ENCODE measurements at regions not wholly inside any gene's neighbourhood (a gene's known extent, or its start where the extent isn't known, plus 50 kb on each side); places are given as distances from the start of the nearest gene placed in this dataset.

GRCh38 chr5:86314951-86315350 is 302.8 kb upstream of the COX7C start:
- H3K9me3 Mint-ChIP-seq: peaks cover 6% of the 10 kb centered on the region
- H3K36me3 Mint-ChIP-seq: no peaks in the 10 kb centered on the region
- DNase-seq (ENCODE audit: low spot score) (no peak), ATAC-seq (no peak)
- no peak overlapping the region for H3K27ac Mint-ChIP-seq
- H3K4me1 Mint-ChIP-seq (ENCODE audit: low read depth in 2 of 2): no peaks in the 10 kb centered on the region
- H3K27me3 Mint-ChIP-seq: no peaks in the 10 kb centered on the region
- H3K4me3 Mint-ChIP-seq: no peak overlapping the region

- Mint-ChIP-seq H3K27ac (no peak overlapping the region), H3K9me3 (peaks cover 4% of the 10 kb centered on the region), H3K4me3 (no peak overlapping the region), H3K4me1 (ENCODE audit: low read depth in 2 of 2) (no peaks in the 10 kb centered on the region), H3K27me3 (no peaks in the 10 kb centered on the region), H3K36me3 (no peaks in the 10 kb centered on the region)
- ATAC-seq (no peak), DNase-seq (ENCODE audit: low spot score) (no peak)
These were observed 297.5 kb upstream of the COX7C start for GRCh38 chr5:86320266-86320665.

- no peaks in the 10 kb centered on the region for H3K27me3 Mint-ChIP-seq
- no peak overlapping the region for H3K27ac Mint-ChIP-seq
- ATAC-seq (no peak), DNase-seq (ENCODE audit: low spot score) (no peak)
- no peak overlapping the region for H3K4me3 Mint-ChIP-seq
- no peaks in the 10 kb centered on the region for H3K36me3 Mint-ChIP-seq
- H3K9me3 Mint-ChIP-seq: peaks cover 10% of the 10 kb centered on the region
- no peaks in the 10 kb centered on the region for H3K4me1 Mint-ChIP-seq (ENCODE audit: low read depth in 2 of 2)
These were observed 288.4 kb upstream of the COX7C start for GRCh38 chr5:86329318-86329717.

GRCh38 chr5:86330736-86331135 is 287.0 kb upstream of the COX7C start:
- H3K27ac Mint-ChIP-seq: no peak overlapping the region
- H3K36me3 Mint-ChIP-seq: no peaks in the 10 kb centered on the region
- ATAC-seq: no peak
- H3K4me1 Mint-ChIP-seq (ENCODE audit: low read depth in 2 of 2): no peaks in the 10 kb centered on the region
- H3K9me3 Mint-ChIP-seq: peaks cover 10% of the 10 kb centered on the region
- no peak overlapping the region for H3K4me3 Mint-ChIP-seq
- no peaks in the 10 kb centered on the region for H3K27me3 Mint-ChIP-seq
- DNase-seq (ENCODE audit: low spot score): no peak

- no peak for ATAC-seq
- no peaks in the 10 kb centered on the region for H3K36me3 Mint-ChIP-seq
- H3K27ac Mint-ChIP-seq: no peak overlapping the region
- no peaks in the 10 kb centered on the region for H3K27me3 Mint-ChIP-seq
- DNase-seq (ENCODE audit: low spot score): no peak
- H3K4me1 Mint-ChIP-seq (ENCODE audit: low read depth in 2 of 2): no peaks in the 10 kb centered on the region
- no peak overlapping the region for H3K4me3 Mint-ChIP-seq
- peaks cover 7% of the 10 kb centered on the region for H3K9me3 Mint-ChIP-seq
These were observed 284.9 kb upstream of the COX7C start for GRCh38 chr5:86332851-86333250.

- Mint-ChIP-seq H3K4me3 (no peak overlapping the region), H3K9me3 (peaks cover 12% of the 10 kb centered on the region), H3K36me3 (no peaks in the 10 kb centered on the region), H3K4me1 (ENCODE audit: low read depth in 2 of 2) (no peaks in the 10 kb centered on the region), H3K27ac (no peak overlapping the region), H3K27me3 (no peaks in the 10 kb centered on the region)
- DNase-seq (ENCODE audit: low spot score) (no peak), ATAC-seq (peak; percentile 24 to 36)
These were observed 279.9 kb upstream of the COX7C start for GRCh38 chr5:86337667-86338460.

GRCh38 chr5:86354664-86355063 is 263.1 kb upstream of the COX7C start:
- Mint-ChIP-seq H3K4me3 (no peak overlapping the region), H3K36me3 (no peaks in the 10 kb centered on the region), H3K4me1 (ENCODE audit: low read depth in 2 of 2) (no peaks in the 10 kb centered on the region), H3K9me3 (peaks cover 7% of the 10 kb centered on the region), H3K27me3 (no peaks in the 10 kb centered on the region), H3K27ac (no peak overlapping the region)
- DNase-seq (ENCODE audit: low spot score) (no peak), ATAC-seq (no peak)

GRCh38 chr5:86360801-86361200 is 256.9 kb upstream of the COX7C start:
- Mint-ChIP-seq H3K36me3 (no peaks in the 10 kb centered on the region), H3K4me1 (ENCODE audit: low read depth in 2 of 2) (no peaks in the 10 kb centered on the region)
- ATAC-seq: no peak

GRCh38 chr5:86371061-86371460 is 246.7 kb upstream of the COX7C start:
- ATAC-seq (no peak), DNase-seq (ENCODE audit: low spot score) (no peak)
- no peak overlapping the region for H3K27ac Mint-ChIP-seq
- H3K9me3 Mint-ChIP-seq: peaks cover 8% of the 10 kb centered on the region
- no peak overlapping the region for H3K4me3 Mint-ChIP-seq
- H3K27me3 Mint-ChIP-seq: no peaks in the 10 kb centered on the region
- H3K36me3 Mint-ChIP-seq: no peaks in the 10 kb centered on the region
- no peaks in the 10 kb centered on the region for H3K4me1 Mint-ChIP-seq (ENCODE audit: low read depth in 2 of 2)

More at GRCh38 chr5:86360801-86361200, 256.9 kb upstream of the COX7C start:
- no peaks in the 10 kb centered on the region for H3K27me3 Mint-ChIP-seq
- H3K4me3 Mint-ChIP-seq: no peak overlapping the region
- peaks cover 20% of the 10 kb centered on the region for H3K9me3 Mint-ChIP-seq
- no peak overlapping the region for H3K27ac Mint-ChIP-seq
- no peak for DNase-seq (ENCODE audit: low spot score)

GRCh38 chr5:86374611-86375010 is 243.1 kb upstream of the COX7C start:
- H3K27me3 Mint-ChIP-seq: no peaks in the 10 kb centered on the region

GRCh38 chr5:86376214-86376613 is 241.5 kb upstream of the COX7C start:
- DNase-seq (ENCODE audit: low spot score): no peak
- Mint-ChIP-seq H3K27ac (no peak overlapping the region), H3K4me3 (no peak overlapping the region), H3K36me3 (no peaks in the 10 kb centered on the region), H3K9me3 (peaks cover 6% of the 10 kb centered on the region), H3K27me3 (no peaks in the 10 kb centered on the region), H3K4me1 (ENCODE audit: low read depth in 2 of 2) (no peaks in the 10 kb centered on the region)
- no peak for ATAC-seq

More at GRCh38 chr5:86374611-86375010, 243.1 kb upstream of the COX7C start:
- Mint-ChIP-seq H3K36me3 (no peaks in the 10 kb centered on the region), H3K9me3 (peaks cover 8% of the 10 kb centered on the region), H3K4me1 (ENCODE audit: low read depth in 2 of 2) (no peaks in the 10 kb centered on the region), H3K27ac (no peak overlapping the region), H3K4me3 (no peak overlapping the region)
- DNase-seq (ENCODE audit: low spot score): no peak
- no peak for ATAC-seq

- ATAC-seq (no peak), DNase-seq (ENCODE audit: low spot score) (no peak)
- H3K27ac Mint-ChIP-seq: no peak overlapping the region
- H3K9me3 Mint-ChIP-seq: peaks cover 4% of the 10 kb centered on the region
- no peaks in the 10 kb centered on the region for H3K36me3 Mint-ChIP-seq
- no peaks in the 10 kb centered on the region for H3K27me3 Mint-ChIP-seq
- H3K4me1 Mint-ChIP-seq (ENCODE audit: low read depth in 2 of 2): no peaks in the 10 kb centered on the region
- no peak overlapping the region for H3K4me3 Mint-ChIP-seq
These were observed 214.6 kb upstream of the COX7C start for GRCh38 chr5:86403190-86403589.

- H3K27ac Mint-ChIP-seq: no peak overlapping the region
- ATAC-seq: no peak
- peaks cover 4% of the 10 kb centered on the region for H3K9me3 Mint-ChIP-seq
- no peaks in the 10 kb centered on the region for H3K4me1 Mint-ChIP-seq (ENCODE audit: low read depth in 2 of 2)
- no peaks in the 10 kb centered on the region for H3K27me3 Mint-ChIP-seq
- DNase-seq (ENCODE audit: low spot score): no peak
- no peaks in the 10 kb centered on the region for H3K36me3 Mint-ChIP-seq
- H3K4me3 Mint-ChIP-seq: no peak overlapping the region
These were observed 213.5 kb upstream of the COX7C start for GRCh38 chr5:86404256-86404655.

GRCh38 chr5:86407711-86408110 is 210.0 kb upstream of the COX7C start:
- no peaks in the 10 kb centered on the region for H3K27me3 Mint-ChIP-seq
- no peak for ATAC-seq
- DNase-seq (ENCODE audit: low spot score): no peak
- H3K4me1 Mint-ChIP-seq (ENCODE audit: low read depth in 2 of 2): no peaks in the 10 kb centered on the region
- no peak overlapping the region for H3K27ac Mint-ChIP-seq
- no peak overlapping the region for H3K4me3 Mint-ChIP-seq
- no peaks in the 10 kb centered on the region for H3K36me3 Mint-ChIP-seq
- H3K9me3 Mint-ChIP-seq: peaks cover 4% of the 10 kb centered on the region

- no peaks in the 10 kb centered on the region for H3K36me3 Mint-ChIP-seq
- DNase-seq (ENCODE audit: low spot score) (no peak), ATAC-seq (no peak)
- no peaks in the 10 kb centered on the region for H3K27me3 Mint-ChIP-seq
- peaks cover 4% of the 10 kb centered on the region for H3K9me3 Mint-ChIP-seq
- no peak overlapping the region for H3K4me3 Mint-ChIP-seq
- H3K27ac Mint-ChIP-seq: no peak overlapping the region
- no peaks in the 10 kb centered on the region for H3K4me1 Mint-ChIP-seq (ENCODE audit: low read depth in 2 of 2)
These were observed 206.1 kb upstream of the COX7C start for GRCh38 chr5:86411596-86411995.

Data from natural killer cell treated with Interleukin-12 subunit alpha and Interleukin-12 subunit beta and Interleukin-15 and Interleukin-18, amount 100 ng/mL, for 72 hours (primary cell).